ENCODE measurements at regions not wholly inside any gene's neighbourhood (a gene's known extent, or its start where the extent isn't known, plus 50 kb on each side); places are given as distances from the start of the nearest gene placed in this dataset.

DNA sequence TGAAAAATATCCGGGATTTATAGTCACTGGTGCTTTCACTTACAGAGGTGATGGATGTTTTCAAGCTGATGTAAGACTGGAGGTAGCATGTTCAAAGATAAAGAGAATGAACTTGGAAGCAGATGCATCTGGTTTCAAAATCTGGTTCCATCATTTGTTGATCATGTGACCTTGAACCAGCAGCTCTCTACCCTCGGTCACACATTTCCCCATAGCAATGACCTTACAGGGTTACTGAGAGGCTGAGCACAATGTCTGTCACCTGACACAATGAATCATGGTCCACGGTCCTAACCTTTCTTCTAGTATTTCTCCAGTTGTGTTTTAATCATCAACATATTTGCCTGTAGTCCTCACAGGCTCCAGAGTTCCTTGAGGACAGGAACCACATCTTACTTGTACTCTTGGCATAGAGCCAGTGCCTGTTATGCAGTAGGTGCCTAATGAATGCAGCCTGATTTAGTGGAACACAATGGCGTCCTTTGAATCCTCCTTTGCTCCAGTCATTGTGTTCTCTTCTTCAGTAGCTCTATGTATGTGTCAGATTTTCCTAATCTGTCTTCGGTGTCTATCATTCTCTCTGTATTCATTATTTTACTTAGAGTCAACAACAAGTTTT, 667.3 kb downstream of the PTPRU start:
- DNase-seq, result no peak

GRCh38 chr1:29901624-29902325, 665.5 kb downstream of the PTPRU start:
- DNase-seq, result no peak

GRCh38 chr1:29900712-29901111, 664.4 kb downstream of the PTPRU start:
- no peak for DNase-seq

DNA sequence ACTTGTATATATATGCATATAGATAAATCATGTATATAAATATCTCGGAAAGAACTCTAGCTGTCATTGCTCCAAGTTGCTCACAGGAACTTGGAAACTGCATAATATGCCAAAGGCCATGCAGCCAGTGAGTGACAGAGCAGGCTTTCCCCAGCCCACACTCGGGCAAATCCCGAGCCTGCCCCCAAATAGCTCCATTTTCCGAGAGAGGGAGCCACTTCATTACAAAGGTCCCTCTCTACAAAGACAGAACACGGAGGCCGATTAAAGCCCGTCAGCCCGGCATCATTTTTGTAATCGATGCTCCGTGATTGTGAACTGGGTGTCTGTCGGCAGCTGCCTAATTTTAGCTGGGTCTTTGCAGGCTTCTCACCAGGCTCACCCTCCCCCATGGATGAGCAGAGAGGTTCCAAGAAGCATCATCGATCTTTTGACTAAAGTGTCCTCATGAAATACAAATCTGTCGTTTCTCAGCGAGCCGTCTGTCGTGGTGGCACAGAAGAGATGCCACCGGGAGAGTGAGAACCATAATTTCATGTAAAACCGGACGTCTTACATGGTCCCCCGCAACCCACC, 663.9 kb downstream of the PTPRU start:
- no peak for DNase-seq

DNA sequence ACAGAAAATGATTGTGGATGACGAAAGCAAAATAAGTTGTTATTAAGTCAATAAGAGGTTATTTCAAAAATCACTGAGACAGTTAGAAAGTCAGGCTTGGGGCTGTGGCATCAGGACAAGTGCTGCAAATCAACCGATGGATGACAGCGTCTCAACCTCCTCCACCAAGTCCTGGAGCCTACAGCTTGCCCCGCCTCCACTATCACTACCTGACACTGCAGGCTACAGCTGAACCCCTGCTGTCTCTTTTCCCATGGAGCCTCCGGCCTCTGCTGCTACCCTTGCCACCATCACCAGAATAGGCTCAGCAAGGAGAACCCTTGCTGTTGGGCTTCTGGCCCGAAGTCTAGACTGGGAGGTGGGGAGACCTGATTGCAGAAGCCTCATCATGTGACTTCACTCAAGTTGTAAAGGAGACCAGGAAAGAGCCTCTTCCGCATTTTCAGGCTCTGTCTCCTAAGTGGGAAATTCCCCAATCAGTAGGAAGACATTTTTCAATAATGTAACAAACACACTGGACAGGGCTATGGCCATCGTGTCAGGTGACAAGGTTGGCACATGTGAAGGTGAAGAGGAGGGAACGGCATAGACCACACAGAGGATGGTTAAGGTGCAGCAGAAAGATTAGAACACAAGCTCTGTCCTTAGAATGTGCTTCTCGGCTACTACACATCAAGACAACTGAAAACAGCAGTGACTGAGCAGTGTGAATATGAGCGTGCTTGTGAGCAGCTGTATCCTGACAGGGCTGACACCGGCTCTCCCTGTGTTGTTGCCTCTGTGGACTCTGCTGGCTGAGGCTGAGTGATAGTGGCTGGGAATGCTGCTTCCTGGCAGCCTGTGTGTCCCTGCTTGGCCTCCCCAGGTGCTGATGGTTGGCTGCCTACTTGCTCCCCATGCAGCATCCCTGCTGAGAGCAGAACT, 660.7 kb downstream of the PTPRU start:
- no peak for DNase-seq

- no peak for DNase-seq
Observed at GRCh38 chr1:29896300-29896699, 660.0 kb downstream of the PTPRU start.

DNA sequence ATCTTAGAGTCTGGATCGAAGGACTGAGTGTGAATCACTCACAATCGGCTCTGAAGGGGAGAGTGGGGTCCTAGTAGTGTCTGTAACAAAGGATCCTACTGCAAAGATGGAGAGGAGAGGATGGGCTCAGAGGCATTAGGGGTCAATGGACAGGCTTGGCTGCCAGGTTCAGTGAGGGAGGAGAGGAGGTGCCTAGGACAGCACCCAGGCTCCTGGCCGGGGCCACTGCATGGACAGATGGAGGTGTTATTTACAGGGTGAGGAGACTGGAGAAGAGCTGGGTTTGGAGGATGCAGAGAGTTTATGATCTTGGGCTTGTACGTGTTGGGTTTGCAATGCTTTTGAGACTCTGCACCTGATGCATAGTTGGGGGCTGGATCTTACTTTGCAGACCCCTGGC, 658.9 kb downstream of the PTPRU start:
- DNase-seq, result no peak

DNA sequence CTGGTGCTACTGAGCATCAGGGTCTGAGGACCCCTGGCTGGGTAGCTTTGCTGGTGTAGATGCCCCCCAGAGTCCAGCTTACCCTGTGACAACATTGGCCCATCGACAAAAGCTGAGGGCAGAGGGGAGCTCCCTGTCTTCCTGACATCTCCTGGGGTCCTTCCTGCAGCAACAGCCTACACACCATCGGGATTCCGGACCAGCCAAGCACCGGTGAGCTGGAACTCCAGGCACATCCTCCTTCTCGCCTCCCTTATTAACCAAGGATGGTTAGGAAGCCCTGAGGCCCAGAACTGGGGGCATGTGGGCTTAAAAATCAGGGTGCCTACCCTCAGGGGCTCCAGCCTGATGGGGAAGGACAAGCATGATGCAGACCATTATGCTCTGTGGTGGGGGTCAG, 658.0 kb downstream of the PTPRU start:
- DNase-seq, result no peak

- no peak for DNase-seq
Observed at GRCh38 chr1:29893806-29894205, 657.5 kb downstream of the PTPRU start.

DNA sequence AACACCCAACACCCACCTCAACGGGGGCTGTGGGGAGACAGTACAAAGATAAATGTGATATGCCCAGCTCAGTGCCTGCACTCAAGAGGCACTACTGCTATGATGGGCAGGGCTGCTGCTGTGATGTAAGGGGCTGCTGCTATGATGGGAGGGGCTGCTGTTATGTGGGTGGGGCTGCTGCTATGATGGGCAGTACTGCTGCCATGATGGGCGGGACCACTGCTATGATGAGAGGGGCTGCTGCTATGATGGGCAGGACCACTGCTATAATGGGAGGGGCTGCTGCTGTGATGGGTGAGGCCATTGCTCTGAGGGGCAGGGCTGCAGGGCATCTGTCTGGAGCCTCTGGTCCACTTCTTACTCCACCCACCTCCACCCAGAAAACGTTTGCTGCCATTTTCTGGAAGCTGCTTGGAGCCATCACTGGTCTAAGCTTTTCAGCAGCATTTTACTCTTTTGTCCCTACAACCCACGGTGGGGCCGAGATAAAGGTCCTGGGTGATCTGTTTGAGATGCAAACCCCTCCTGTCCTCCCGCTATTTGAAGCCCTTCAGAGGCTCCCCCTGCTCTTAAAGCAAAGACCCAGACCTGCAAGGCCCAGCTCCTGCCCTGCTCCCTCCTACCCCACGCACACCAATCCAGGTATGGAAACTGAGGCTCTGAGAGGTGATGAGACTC, 656.9 kb downstream of the PTPRU start:
- no peak for DNase-seq

DNA sequence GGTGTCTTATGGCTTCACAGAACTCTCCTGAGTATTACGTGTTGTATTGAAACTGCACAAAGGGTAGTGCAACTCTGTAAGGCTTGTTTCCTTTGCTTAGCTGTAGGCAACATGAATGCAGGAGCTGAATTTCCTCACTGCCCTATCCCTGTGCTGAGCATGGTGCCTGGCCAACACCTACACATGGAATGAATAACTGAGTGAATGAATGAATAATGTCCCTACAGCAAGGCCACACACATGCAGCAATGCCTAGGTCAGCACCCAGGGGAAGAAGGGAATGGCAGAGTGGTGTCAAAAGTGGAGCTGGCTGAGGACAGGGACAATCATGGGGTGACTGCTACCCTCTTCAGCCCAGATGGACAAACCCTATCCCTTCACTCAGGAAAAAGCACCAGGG, 655.9 kb downstream of the PTPRU start:
- no peak for DNase-seq

GRCh38 chr1:29890201-29890959, 654.1 kb downstream of the PTPRU start:
- no peak for DNase-seq

GRCh38 chr1:29889776-29890175, 653.5 kb downstream of the PTPRU start:
- DNase-seq, result no peak

DNA sequence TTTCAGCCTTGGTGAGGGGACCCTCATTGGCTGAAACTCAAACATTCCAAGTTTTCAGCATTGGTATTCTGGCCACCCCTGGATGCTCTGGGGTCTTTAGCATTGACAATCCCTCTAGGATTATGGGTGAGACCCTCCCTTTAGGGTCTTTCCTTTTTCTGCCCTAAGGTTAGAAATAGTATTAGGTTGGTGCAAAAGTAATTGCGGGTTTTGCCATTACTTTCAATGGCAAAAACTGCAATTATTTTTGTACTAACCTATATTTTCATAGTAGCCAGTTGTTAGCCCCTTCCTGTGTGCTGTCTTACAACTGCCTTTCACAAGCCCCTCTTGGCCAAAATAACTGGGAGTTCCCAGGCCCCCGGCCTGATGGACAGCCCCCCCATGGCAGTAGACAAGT, 648.4 kb downstream of the PTPRU start:
- no peak for DNase-seq

DNA sequence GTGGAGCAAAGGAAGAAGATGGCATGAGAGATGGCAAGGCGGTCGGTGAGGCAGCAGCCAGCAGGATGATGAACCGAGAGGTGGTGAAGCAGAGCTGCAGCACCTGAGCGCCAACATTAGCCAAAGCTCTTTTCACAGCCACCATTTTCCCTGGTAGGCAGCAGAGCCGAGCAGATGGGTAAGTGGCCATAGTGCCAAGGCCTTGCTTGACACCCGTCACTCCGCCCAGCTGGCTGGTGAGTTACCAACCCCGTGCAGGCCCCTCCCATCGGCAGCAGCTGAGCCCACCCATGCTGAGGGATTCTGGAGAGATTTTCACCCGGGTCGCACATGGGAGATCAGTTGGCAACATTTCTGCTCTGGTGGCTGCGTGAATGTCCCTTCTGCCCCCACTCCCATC, 647.7 kb downstream of the PTPRU start:
- DNase-seq, result no peak

GRCh38 chr1:29883411-29883832, 647.1 kb downstream of the PTPRU start:
- no peak for DNase-seq

GRCh38 chr1:29880556-29880955, 644.2 kb downstream of the PTPRU start:
- no peak for DNase-seq

DNA sequence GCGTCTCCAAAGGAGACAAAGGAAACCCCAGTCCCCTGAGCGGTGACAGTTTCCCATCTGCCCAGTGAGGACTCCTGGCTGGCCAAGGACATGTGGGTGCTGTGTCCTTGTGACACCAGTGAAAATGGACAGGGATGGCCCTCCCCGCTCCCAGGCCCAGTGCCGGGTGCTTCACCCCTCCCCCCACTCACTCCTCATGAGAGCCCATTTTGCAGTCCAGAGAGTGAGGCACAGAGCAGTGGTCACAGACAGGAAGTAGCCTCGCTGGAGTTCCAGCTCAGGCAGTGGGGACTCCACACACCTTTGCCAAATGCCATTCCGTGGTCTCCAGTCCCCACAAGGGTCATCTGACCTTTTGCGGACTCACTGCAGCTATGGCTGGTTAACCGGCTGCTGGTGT, 642.9 kb downstream of the PTPRU start:
- DNase-seq, result no peak

DNA sequence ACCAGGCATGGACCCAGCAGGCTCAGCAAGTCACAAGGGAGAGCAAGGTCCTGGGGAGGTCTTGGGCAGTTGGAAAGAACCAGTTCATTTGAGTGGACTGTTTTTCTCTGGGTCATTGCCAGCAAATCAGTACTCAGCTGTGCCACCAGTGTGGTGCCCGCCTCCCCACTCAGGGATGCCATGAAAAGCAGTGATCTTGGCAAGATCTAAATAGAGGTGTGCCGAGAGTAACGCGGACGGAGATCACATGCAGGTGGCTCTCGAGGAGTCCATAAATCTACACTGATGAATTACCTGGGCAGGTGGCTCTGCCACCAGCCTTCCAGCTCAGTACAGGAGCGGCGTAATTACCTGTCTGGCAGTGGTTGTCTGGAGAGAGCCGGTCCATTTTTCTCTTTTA, 642.2 kb downstream of the PTPRU start:
- no peak for DNase-seq

- no peak for DNase-seq
Observed at GRCh38 chr1:29876902-29877301, 640.6 kb downstream of the PTPRU start.

- no peak for DNase-seq
Observed at GRCh38 chr1:29876441-29876840, 640.1 kb downstream of the PTPRU start.

- no peak for DNase-seq
Observed at GRCh38 chr1:29875557-29876028, 639.3 kb downstream of the PTPRU start.
